ENCODE measurements at regions not wholly inside any gene's neighbourhood (a gene's known extent, or its start where the extent isn't known, plus 50 kb on each side); places are given as distances from the start of the nearest gene placed in this dataset.
A peak's percentile ranks its signal among the peaks of the same experiment; 100 is the strongest.
"Not testable (repeated sequence)": the region's sequence is repeated elsewhere in the genome, so short reads cannot be mapped to it uniquely, and the experiment has no call there.

- FAIRE-seq = no peak
- no peak for TF ChIP-seq CTCF (IDR thresholded peaks at IDR 0.05; ENCODE audit: insufficient read depth, missing control alignments)
- no peak for DNase-seq (ENCODE audit: insufficient read length, low spot score)
These were observed 298.2 kb downstream of the RPAP3 start for GRCh38 chr12:47407463-47408129.

- no peak for TF ChIP-seq CTCF (IDR thresholded peaks at IDR 0.05; ENCODE audit: insufficient read depth, missing control alignments)
- no peak for FAIRE-seq
These were observed 302.1 kb downstream of the RPAP3 start for GRCh38 chr12:47403681-47404080.

GRCh38 chr12:47401196-47401595, 304.6 kb downstream of the RPAP3 start:
- DNase-seq (ENCODE audit: insufficient read length, low spot score) = not testable (repeated sequence)

More at GRCh38 chr12:47403681-47404080, 302.1 kb downstream of the RPAP3 start:
- DNase-seq (ENCODE audit: insufficient read length, low spot score) = no peak

GRCh38 chr12:47400266-47400665, 305.6 kb downstream of the RPAP3 start:
- TF ChIP-seq CTCF (IDR thresholded peaks at IDR 0.05; ENCODE audit: insufficient read depth, missing control alignments) = no peak
- no peak for DNase-seq (ENCODE audit: insufficient read length, low spot score)
- FAIRE-seq = no peak

More at GRCh38 chr12:47401196-47401595, 304.6 kb downstream of the RPAP3 start:
- not testable (repeated sequence) for FAIRE-seq

GRCh38 chr12:47397664-47398281, 308.1 kb downstream of the RPAP3 start:
- FAIRE-seq = no peak
- DNase-seq (ENCODE audit: insufficient read length, low spot score) = no peak
- peak; percentile 5 for TF ChIP-seq CTCF (IDR thresholded peaks at IDR 0.05; ENCODE audit: insufficient read depth, missing control alignments)

GRCh38 chr12:47396902-47397663, 308.7 kb downstream of the RPAP3 start:
- DNase-seq (ENCODE audit: insufficient read length, low spot score) = no peak
- no peak for TF ChIP-seq CTCF (IDR thresholded peaks at IDR 0.05; ENCODE audit: insufficient read depth, missing control alignments)
- FAIRE-seq = no peak

- DNase-seq (ENCODE audit: insufficient read length, low spot score) (no peak), FAIRE-seq (no peak)
- TF ChIP-seq CTCF (IDR thresholded peaks at IDR 0.05; ENCODE audit: insufficient read depth, missing control alignments) = no peak
These were observed 311.8 kb downstream of the RPAP3 start for GRCh38 chr12:47394070-47394469.

Measured in D721Med (cell line).